ENCODE measurements at regions not wholly inside any gene's neighbourhood (a gene's known extent, or its start where the extent isn't known, plus 50 kb on each side); places are given as distances from the start of the nearest gene placed in this dataset.
"Not testable (repeated sequence)": the region's sequence is repeated elsewhere in the genome, so short reads cannot be mapped to it uniquely, and the experiment has no call there.

- FAIRE-seq (no peak), DNase-seq (ENCODE audit: insufficient read length, low spot score) (no peak)
These were observed 229.9 kb downstream of the ABCC12 start for GRCh38 chr16:47925811-47926460.

GRCh38 chr16:47924950-47925349, 230.8 kb downstream of the ABCC12 start:
- FAIRE-seq (no peak), DNase-seq (ENCODE audit: insufficient read length, low spot score) (no peak)

- DNase-seq (ENCODE audit: insufficient read length, low spot score) (no peak), FAIRE-seq (no peak)
These were observed 234.3 kb downstream of the ABCC12 start for GRCh38 chr16:47921535-47921934.

GRCh38 chr16:47920709-47921108, 235.1 kb downstream of the ABCC12 start:
- DNase-seq (ENCODE audit: insufficient read length, low spot score) (no peak), FAIRE-seq (no peak)

- no peak for FAIRE-seq
- DNase-seq (ENCODE audit: insufficient read length, low spot score) = no peak
These were observed 238.7 kb downstream of the ABCC12 start for GRCh38 chr16:47917118-47917517.

GRCh38 chr16:47916266-47916665, 239.5 kb downstream of the ABCC12 start:
- DNase-seq (ENCODE audit: insufficient read length, low spot score) = no peak
- FAIRE-seq = no peak

GRCh38 chr16:47907109-47907508, 248.7 kb downstream of the ABCC12 start:
- FAIRE-seq (no peak), DNase-seq (ENCODE audit: insufficient read length, low spot score) (no peak)

- FAIRE-seq (no peak), DNase-seq (ENCODE audit: insufficient read length, low spot score) (no peak)
These were observed 250.0 kb downstream of the ABCC12 start for GRCh38 chr16:47905771-47906170.

- FAIRE-seq = no peak
- DNase-seq (ENCODE audit: insufficient read length, low spot score) = no peak
These were observed 251.1 kb downstream of the ABCC12 start for GRCh38 chr16:47904691-47905090.

GRCh38 chr16:47903470-47903869, 252.3 kb downstream of the ABCC12 start:
- FAIRE-seq (no peak), DNase-seq (ENCODE audit: insufficient read length, low spot score) (no peak)

GRCh38 chr16:47897105-47897504, 258.7 kb downstream of the ABCC12 start:
- not testable (repeated sequence) for DNase-seq (ENCODE audit: insufficient read length, low spot score); FAIRE-seq

- FAIRE-seq = no peak
- no peak for DNase-seq (ENCODE audit: insufficient read length, low spot score)
These were observed 260.6 kb downstream of the ABCC12 start for GRCh38 chr16:47895146-47895545.

GRCh38 chr16:47892999-47893398, 262.8 kb downstream of the ABCC12 start:
- DNase-seq (ENCODE audit: insufficient read length, low spot score) (no peak), FAIRE-seq (no peak)

- DNase-seq (ENCODE audit: insufficient read length, low spot score) (no peak), FAIRE-seq (no peak)
These were observed 267.1 kb downstream of the ABCC12 start for GRCh38 chr16:47888734-47889133.

GRCh38 chr16:47888142-47888541, 267.7 kb downstream of the ABCC12 start:
- FAIRE-seq (no peak), DNase-seq (ENCODE audit: insufficient read length, low spot score) (no peak)

GRCh38 chr16:47887496-47887895, 268.3 kb downstream of the ABCC12 start:
- FAIRE-seq = no peak
- no peak for DNase-seq (ENCODE audit: insufficient read length, low spot score)

- DNase-seq (ENCODE audit: insufficient read length, low spot score) = no peak
- no peak for FAIRE-seq
These were observed 269.0 kb downstream of the ABCC12 start for GRCh38 chr16:47886631-47887415.

GRCh38 chr16:47886139-47886538, 269.7 kb downstream of the ABCC12 start:
- FAIRE-seq = no peak
- no peak for DNase-seq (ENCODE audit: insufficient read length, low spot score)

GRCh38 chr16:47885489-47885888, 270.3 kb downstream of the ABCC12 start:
- no peak for FAIRE-seq
- no peak for DNase-seq (ENCODE audit: insufficient read length, low spot score)

- FAIRE-seq = no peak
- DNase-seq (ENCODE audit: insufficient read length, low spot score) = no peak
These were observed 271.6 kb downstream of the ABCC12 start for GRCh38 chr16:47884116-47884725.

- FAIRE-seq (no peak), DNase-seq (ENCODE audit: insufficient read length, low spot score) (no peak)
These were observed 274.2 kb downstream of the ABCC12 start for GRCh38 chr16:47881574-47881973.

GRCh38 chr16:47880653-47881052, 275.1 kb downstream of the ABCC12 start:
- no peak for FAIRE-seq
- no peak for DNase-seq (ENCODE audit: insufficient read length, low spot score)

Data from GM19239 (cell line).